Mesenteric fat pad (tissue), 1 donor: ENCODE measurements at regions not wholly inside any gene's neighbourhood (a gene's known extent, or its start where the extent isn't known, plus 50 kb on each side); places are given as distances from the start of the nearest gene placed in this dataset.

Source experiments
- DNase-seq: peaks from one replicate; pipeline ENCODE4 v3.0.0-alpha.2; 2020; ENCODE audit warnings: low spot score
- donor health status: DM: yes; HTN: yes; CAD: no.

GRCh38 chr14:99081156-99081765, 190.7 kb downstream of the BCL11B start:
- peak; percentile 60 for DNase-seq

- peak; percentile 26 for DNase-seq
Observed at GRCh38 chr14:99081880-99082279, 190.1 kb downstream of the BCL11B start.

GRCh38 chr14:99093532-99094517, 178.2 kb downstream of the BCL11B start:
- DNase-seq = no peak

GRCh38 chr14:99094901-99095300, 177.1 kb downstream of the BCL11B start:
- no peak for DNase-seq

GRCh38 chr14:99095369-99095768, 176.6 kb downstream of the BCL11B start:
- DNase-seq = no peak

GRCh38 chr14:99098199-99098598, 173.8 kb downstream of the BCL11B start:
- no peak for DNase-seq

- no peak for DNase-seq
Observed at GRCh38 chr14:99099051-99099787, 172.8 kb downstream of the BCL11B start.

GRCh38 chr14:99100497-99101270, 171.3 kb downstream of the BCL11B start:
- no peak for DNase-seq

GRCh38 chr14:99101855-99102461, 170.0 kb downstream of the BCL11B start:
- DNase-seq = no peak

GRCh38 chr14:99116741-99117295, 155.2 kb downstream of the BCL11B start:
- DNase-seq = peak; percentile 60

- DNase-seq = peak; percentile 69
Observed at GRCh38 chr14:99117671-99118045, 154.3 kb downstream of the BCL11B start.

GRCh38 chr14:99118046-99118721, 153.8 kb downstream of the BCL11B start:
- peak; percentile 86 for DNase-seq

- peak; percentile 72 for DNase-seq
Observed at GRCh38 chr14:99118946-99119345, 153.1 kb downstream of the BCL11B start.
